NCI-H2196 treated with DMSO at 0.1 percent for 48 hours (cell line): ENCODE measurements at regions not wholly inside any gene's neighbourhood (a gene's known extent, or its start where the extent isn't known, plus 50 kb on each side); places are given as distances from the start of the nearest gene placed in this dataset.
"Not testable (repeated sequence)": the region's sequence is repeated elsewhere in the genome, so short reads cannot be mapped to it uniquely, and the experiment has no call there.

Experiments used
- DNase-seq: peaks from one replicate; lab custom pipeline; 2025; ENCODE audit not compliant: unreplicated experiment; lab: John Stamatoyannopoulos, UW

GRCh38 chr12:59158066-59158465 is 237.8 kb upstream of the LRIG3 start:
- no peak for DNase-seq

DNA sequence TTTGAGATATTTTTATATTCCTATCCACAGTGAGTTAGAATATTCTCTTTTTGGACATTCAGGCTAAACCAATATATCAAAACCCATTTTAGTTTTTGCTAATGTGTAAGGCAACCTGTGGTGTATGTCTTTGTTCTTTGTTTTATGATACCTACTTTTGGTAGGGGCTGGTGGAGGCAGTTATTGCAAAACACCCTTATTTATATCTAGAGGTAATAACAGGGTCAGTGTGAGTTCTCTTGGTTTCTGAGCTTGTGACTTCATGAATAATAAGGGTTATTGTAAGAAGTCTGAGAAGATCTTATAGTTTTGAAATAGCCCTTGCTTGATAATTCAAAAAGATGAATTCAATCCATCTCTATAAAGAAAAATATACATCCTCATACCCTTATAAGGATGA is 235.1 kb upstream of the LRIG3 start:
- DNase-seq = no peak

DNA sequence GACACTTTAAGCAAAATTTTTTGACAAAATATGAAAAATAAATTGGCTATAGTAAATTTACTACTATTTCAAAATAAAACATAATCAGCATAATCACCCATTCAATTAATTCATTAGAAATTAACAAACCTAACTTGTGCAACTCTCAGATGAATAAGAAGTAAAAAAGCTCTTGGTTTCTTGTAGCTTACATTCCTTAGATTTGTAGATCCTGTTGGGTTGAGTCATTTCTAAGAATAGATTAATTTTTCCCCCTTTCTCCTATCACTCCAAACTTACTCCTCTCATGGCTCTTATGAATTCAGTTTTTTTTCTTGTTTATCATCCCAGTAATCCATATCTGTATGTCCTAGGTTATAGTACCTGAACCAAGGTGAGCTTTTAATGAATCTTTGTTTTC is 230.9 kb upstream of the LRIG3 start:
- no peak for DNase-seq

- DNase-seq = peak; percentile 64
Observed at GRCh38 chr12:59149995-59150642, 229.8 kb upstream of the LRIG3 start.

DNA sequence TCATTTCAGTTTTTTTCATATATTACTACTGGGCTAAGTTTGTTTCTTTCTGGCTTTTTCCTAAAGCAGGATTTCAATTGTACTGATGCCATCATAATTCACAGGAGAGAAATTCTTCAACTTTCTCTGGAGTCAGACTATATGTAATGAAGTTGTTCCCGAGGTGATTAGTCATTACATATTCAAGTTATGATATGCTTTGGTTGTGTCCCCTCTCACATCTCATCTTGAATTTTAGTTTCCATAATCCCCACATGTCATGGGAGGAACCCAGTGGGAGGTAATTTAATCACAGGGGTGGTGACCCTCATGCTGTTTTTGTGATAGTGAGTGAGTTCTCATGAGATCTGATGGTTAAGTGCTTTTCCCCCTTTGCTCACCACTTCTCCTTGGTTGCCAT is 227.5 kb upstream of the LRIG3 start:
- no peak for DNase-seq

DNA sequence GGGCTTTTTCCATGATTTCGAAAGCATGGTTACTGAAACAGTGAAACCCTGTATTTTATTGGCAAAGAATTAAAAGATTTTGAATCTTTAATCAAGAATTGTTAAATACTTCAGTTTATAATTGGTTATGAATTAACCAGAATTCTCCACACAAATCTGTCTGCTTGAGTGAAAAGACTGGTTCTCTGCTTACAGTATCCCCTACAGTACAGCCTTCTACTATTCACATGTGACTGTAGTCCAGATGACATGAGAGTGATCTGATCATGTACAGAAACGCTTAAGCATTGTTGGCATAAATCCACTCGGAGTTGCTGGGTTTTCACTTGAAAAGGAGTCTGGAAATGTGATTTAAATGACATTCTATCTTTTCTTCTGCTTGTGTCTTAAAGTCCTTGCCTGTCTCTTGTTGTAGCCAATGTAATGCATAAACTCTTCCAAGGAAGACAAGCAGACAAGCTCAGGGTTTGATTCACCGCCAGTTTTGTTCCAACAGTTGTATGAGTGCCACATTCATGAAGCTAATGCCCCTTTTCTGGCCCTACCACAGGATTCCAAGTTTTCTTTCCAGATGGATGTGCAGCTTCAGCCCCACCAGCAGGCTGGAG is 222.0 kb upstream of the LRIG3 start:
- DNase-seq = no peak

GRCh38 chr12:59134750-59135149 is 214.4 kb upstream of the LRIG3 start:
- DNase-seq = no peak

GRCh38 chr12:59131462-59131861 is 211.2 kb upstream of the LRIG3 start:
- no peak for DNase-seq

DNA sequence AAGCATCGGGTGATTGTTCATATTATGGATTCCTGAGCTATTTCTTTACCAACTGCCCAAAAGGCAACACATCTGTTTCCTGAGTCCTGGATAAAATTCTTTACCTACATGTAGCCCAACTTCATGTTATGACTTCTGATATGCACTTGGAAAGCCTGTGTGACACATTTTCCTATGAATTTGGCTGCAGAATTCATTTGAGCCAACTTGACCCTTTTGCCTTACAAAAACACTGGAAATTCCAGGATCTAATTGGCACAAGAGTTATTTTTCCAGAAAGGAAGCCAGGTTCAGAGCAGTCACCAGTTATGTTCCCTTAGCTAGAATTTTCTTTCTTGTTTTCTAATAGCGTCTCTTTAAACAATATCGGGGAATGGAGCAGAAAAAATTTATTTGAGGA is 202.5 kb upstream of the LRIG3 start:
- DNase-seq = no peak

DNA sequence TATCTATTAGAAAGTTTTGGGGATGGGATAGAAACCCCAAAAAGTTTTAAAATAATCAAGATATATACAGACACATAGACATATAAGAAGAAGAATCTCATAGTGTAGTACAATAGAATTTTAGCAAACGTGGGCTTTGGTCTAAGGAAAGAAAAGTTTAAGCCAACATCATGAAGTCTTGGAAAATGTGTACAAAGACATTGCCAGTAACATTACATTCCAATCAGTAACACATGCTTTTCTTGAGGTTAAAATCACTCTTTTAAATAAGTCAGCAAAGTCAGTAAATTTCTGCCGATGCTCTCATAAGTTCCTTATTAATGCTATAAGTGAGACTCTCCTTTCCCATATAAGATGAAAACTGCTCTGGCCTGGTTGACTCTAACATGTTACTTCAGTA is 201.1 kb upstream of the LRIG3 start:
- DNase-seq = no peak

GRCh38 chr12:59119676-59120075 is 199.4 kb upstream of the LRIG3 start:
- no peak for DNase-seq

DNA sequence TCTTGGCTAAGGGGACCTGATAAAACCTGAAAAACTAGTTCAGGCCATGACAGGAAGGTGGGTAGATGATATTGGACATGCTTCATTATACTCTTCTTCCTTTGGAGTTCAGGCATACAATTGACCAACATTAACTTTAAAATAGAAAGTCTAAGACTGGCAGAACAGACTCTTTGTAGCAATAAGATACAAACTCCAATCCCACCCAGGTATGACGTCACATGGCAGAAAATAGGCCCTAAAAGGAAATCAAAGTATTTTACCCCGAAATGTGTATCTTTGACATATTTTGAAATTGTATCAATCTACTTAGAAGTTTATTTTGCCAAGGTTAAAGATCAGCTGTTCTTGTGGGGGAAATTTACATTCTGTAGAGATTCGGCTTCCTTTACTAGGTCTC is 198.1 kb upstream of the LRIG3 start:
- no peak for DNase-seq

GRCh38 chr12:59115995-59116394 is 195.7 kb upstream of the LRIG3 start:
- DNase-seq = no peak

DNA sequence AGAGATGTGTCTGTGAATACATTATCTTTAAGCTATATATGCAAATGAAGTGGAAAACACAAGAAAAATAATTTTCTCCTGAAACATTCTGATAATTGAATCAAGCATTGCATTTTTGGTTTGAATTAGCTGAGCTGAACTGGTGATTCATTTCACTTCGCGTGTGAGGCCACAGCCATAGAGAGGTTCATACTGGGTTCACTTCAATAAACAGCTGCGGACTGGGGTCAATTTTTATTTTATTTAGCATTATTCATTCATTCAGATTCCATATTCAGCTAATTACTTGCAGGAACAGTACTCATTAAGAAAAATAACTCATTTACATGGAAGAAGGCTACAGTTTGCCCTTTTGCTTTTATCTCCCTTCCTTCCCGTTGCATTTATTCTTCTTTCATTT is 195.2 kb upstream of the LRIG3 start:
- DNase-seq = no peak

DNA sequence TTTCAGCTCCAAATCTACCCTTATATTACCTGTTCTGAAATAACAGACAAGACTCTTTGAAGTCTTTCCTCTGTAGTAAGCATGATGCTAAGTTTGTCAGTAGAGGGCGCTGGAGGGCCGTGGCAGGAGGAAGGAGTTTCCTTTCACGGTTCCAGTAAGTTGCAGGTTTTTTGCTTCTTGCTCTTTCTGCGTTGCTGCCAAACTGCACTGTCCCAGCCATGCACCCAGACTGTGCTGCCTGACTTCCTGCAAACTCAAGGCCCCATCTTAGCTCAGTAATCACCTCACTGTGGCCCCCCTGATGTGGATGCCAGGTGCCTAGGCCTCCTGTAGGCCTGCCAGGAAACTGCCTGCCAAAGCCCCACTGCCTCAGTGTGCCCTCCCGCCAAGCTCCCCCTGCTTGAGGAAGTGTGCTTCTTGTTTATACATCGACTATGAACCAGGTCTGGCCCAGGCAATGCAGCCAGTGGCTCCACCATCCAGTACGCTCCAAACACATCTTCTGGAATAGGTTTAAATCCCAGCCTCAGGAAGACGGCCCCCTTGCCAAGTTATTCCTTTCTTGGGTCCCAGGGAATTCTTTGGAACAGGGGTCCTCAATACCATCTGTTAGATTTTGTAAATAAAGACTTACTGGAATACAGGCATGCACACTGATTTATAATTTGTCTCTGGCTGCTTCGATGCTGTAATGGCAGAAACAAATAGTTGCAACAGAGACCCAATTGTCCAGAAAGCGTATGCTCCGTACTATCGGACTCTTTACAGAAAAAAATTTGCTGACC is 193.7 kb upstream of the LRIG3 start:
- peak; percentile 48 for DNase-seq

GRCh38 chr12:59111851-59112250 is 191.5 kb upstream of the LRIG3 start:
- DNase-seq = no peak

- not testable (repeated sequence) for DNase-seq
Observed at GRCh38 chr12:59108516-59108915, 188.2 kb upstream of the LRIG3 start.

DNA sequence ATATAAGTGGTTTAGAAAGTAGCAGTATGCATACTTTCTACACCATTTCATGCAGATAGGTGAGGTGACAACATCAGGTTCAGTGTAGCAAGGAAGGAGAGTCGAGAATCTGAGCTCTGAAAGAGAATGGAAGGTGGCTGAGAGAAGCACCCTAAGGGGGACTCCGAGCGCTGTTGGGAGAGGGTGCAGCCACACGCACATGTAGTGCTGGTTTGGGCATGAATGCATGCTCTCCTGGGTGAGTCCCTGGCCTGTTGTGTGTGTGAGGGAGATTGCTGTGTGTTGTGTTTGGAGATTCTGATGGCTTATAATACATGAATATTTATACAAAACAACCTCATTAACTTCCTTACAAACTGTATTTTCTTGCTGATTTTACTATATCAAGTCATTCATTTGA is 180.3 kb upstream of the LRIG3 start:
- no peak for DNase-seq

GRCh38 chr12:59097876-59098275 is 177.6 kb upstream of the LRIG3 start:
- no peak for DNase-seq

DNA sequence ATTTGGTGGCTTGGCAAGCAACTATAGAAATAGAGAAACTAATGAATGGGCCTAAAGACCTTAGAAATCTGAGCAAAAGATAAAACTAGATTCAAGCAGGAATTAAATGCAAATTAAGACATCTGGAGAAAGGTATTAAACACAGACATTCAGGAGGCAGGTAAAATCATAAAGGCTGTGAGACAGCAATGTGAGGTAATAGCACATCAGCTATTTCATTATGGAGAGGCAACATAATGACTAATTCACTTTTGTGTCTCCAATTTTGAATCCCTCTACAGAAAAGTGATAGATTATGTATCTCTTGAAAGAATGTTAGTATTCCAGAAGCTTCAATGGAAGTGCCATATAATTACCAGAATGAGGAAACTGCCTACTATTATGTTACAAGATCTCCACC is 175.9 kb upstream of the LRIG3 start:
- DNase-seq = no peak

GRCh38 chr12:59093073-59093772 is 172.9 kb upstream of the LRIG3 start:
- no peak for DNase-seq

- no peak for DNase-seq
Observed at GRCh38 chr12:59088673-59089072, 168.4 kb upstream of the LRIG3 start.
